GM19035 (cell line): ENCODE measurements at regions not wholly inside any gene's neighbourhood (a gene's known extent, or its start where the extent isn't known, plus 50 kb on each side); places are given as distances from the start of the nearest gene placed in this dataset.
A peak's percentile ranks its signal among the peaks of the same experiment; 100 is the strongest.

Source experiments
- ATAC-seq: cut with Tn5 transposase; IDR thresholded peaks from one replicate; pipeline ENCODE4 v1.9.1; 2021; ENCODE audit not compliant: unreplicated experiment

GRCh38 chr6:90970672-90971071 is 383.8 kb upstream of the MAP3K7 start:
- ATAC-seq = no peak

DNA sequence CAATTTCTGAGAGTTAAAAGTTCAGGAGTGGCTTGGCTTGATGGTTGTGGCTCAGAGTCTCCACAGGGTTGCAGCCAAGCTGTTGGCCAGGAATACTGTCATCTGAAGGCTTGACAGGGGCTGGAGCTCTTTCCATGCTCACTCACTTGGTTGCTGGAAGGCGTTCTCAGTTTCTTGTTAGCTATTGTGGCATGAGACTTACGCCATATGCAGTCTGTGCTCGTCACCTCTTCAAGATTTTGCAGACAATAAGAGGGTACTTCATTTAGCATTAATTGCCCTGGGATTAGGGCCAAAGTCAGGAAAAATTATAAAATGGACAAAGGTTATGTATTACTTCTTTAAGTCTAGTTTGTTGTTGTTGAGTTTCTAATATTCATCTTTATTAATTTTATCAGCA is 380.6 kb upstream of the MAP3K7 start:
- ATAC-seq = no peak

DNA sequence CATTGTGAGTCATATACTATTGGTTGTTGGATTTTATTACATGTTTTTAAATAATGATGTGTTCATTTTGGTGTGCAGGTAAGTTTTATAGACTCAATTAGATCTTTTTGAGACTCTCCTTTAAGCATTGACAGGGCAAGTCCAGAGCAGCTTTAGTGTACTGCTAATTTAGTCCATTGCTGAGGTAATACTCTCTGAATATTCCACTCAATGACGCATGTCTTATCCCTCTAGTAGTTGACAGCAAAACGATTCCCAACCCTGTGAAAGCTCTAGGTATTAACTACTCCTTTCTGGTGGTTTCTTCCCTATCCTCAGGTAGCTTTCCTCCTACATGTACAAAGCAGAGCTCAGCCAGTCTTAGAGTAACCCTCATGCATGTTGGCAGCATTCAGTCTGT is 373.5 kb upstream of the MAP3K7 start:
- ATAC-seq = no peak

DNA sequence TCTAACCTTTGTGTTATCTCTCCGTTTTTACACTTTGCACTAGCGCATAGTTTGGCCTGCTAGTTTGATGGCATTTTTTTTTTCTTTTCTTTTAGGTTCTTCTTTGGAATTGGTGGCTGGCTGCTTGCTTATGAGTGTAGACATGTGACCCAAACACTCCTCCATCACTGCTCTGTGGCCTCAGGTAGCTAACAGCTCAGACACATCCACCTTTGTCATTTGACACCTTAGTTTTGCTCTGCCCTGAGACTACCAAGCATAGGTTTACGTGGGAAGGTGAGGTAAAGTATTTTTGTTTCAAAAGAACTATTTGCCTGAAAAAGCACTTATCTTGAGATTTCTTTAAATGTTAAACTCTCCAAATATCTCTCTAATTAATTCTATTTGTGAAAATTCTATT is 368.4 kb upstream of the MAP3K7 start:
- no peak for ATAC-seq

DNA sequence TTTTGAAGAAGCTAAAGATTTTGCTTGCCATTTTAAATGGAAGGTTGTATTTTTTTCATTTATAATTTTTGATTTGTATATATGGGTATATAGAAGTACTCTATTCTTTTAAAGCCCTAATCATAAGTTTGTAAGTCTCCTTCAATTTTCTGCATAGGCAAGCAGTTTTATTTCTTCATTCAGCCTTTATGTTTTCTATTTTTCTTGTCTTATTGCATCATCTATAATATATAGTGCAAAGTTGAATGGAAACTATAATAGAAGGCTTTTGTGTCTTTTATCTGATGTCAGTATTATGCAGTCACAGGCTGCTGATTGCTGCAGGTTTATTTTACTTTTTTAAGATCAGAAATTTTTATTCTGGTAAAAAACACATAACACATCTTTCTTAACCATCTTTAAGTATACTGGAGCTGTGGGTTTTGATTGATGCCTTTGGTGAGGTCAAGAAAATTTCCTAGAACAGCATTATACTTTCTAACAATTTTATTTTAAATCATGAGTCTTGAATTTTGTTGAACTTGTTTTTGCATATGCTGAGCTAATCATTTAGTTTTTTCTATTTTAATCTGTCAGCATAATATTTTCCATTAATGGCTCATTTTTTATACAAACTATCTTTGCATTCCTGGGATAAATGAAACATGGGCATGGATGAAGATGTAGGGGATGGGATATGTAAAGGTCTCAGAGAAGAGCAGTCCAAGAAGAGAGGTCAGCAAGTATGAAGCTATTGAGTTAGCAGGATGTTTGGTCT is 366.7 kb upstream of the MAP3K7 start:
- ATAC-seq = no peak

DNA sequence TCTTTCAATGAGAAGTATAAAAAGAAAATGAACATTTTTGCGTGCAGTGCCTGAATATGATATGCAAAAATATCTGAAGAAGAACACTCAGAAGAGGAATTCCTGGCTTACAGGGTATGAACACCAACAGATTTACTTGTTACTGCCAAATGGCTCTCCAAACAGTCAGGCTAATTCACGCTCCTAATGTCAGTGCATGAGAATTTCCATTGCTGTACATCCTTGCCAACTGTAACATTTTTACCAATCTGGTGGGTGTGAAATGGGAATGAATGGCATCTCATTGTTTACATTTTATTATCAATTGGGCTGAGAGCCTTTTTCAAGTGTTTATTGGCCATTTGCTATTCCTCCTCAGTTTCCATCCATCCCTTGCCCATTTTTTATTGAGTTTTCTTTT is 365.3 kb upstream of the MAP3K7 start:
- ATAC-seq = no peak

DNA sequence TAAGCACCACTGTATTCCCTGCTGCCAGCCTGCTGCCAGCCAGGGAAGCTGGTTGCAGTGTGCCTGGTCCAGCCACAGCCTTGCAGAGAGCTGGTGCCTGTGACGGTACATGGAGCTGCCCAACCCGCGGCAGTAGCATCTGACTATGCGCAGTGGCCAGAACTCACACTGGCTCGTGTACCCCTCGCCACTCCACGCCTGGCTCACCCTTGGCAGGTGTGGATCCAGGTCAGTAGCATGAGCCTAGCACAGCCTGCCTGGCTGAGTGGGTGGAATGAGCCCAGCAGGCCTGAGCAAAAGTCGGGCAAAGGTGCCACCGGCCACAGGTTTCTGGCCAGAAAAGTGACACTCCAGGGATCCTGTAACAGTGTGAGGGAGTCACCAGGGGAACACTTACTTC is 361.7 kb upstream of the MAP3K7 start:
- no peak for ATAC-seq

GRCh38 chr6:90947184-90948064 is 360.6 kb upstream of the MAP3K7 start:
- no peak for ATAC-seq

GRCh38 chr6:90941885-90942284 is 355.0 kb upstream of the MAP3K7 start:
- ATAC-seq = no peak

- peak; percentile 95 for ATAC-seq
These were observed 354.1 kb upstream of the MAP3K7 start for GRCh38 chr6:90940812-90941481.

DNA sequence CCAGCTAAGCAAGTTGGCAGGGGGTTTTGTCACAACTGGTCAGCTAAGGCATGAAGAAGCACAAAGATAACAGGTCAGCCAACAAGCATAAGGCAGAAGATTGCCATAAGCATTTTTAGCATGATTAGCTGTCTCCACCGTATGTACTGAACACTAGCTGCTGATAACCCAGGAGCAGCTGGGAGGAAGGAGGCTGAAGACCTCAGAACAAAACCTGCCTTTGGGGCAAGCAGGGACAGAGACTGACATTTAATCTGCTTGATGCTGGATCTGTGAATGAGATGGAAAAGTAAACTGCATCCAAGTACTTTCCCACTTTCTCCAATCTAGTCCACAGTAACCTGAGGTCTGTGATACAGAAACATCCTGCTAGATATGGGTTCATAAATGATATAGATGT is 353.0 kb upstream of the MAP3K7 start:
- ATAC-seq = no peak

GRCh38 chr6:90938122-90938521 is 351.2 kb upstream of the MAP3K7 start:
- ATAC-seq = no peak

- no peak for ATAC-seq
These were observed 349.4 kb upstream of the MAP3K7 start for GRCh38 chr6:90936286-90936685.

GRCh38 chr6:90934966-90935365 is 348.1 kb upstream of the MAP3K7 start:
- ATAC-seq = no peak

DNA sequence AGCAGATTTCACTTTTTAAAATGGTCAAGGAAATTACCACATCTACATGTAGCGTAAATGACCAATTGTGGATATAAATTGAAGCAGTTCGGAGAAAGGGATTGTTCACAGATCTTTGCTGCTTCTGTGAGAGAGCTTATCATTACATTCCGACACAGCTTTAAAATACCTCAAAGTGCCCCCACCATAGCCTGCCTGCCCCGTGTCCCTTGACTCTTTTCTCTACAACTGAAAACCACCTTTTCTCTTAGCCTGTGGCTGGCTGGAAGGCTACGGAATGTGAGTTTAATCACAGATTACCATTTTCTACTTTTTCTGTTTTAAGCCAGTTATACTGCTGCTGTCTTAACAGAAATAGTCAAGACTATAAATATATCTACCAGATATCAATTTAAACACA is 347.2 kb upstream of the MAP3K7 start:
- no peak for ATAC-seq

- ATAC-seq = no peak
These were observed 345.5 kb upstream of the MAP3K7 start for GRCh38 chr6:90932351-90932750.

GRCh38 chr6:90928051-90928450 is 341.2 kb upstream of the MAP3K7 start:
- no peak for ATAC-seq

DNA sequence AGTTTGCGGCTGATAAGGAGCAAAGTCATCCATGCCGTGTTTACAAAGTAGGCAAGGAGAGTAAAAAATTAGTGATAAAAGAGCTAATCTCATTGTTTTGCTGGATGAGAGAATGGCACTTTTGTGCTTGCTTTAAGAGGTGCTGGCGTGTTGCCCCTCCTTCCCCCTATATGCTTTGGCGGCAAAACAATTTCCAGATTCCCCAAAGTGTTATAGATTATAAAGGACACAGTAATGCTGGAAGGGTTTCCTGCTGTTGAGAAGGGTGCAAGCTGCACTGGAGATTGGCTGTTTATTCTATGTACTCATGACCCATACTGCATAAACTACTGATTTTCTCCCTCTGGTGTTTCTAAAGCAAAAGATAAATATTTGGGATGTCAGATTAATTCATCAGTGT is 338.9 kb upstream of the MAP3K7 start:
- ATAC-seq = no peak

DNA sequence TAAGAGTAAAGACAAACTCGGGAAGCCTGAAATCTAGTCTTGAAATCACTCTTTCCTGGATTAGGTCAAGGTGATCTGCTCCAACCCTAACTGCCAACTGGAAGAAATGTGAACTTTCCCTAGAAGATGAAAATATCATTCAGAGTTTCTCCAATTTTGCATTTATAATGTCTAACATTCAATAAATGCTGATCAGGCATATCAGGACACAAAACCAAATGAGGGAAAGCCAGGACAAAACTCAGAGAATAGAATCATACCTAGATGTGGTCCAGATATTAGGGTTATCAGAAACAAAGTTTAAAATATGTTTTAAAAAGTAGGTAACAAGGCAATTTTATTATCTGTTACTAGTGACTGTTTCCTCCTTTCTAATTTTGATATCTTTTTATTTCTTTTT is 335.5 kb upstream of the MAP3K7 start:
- no peak for ATAC-seq

DNA sequence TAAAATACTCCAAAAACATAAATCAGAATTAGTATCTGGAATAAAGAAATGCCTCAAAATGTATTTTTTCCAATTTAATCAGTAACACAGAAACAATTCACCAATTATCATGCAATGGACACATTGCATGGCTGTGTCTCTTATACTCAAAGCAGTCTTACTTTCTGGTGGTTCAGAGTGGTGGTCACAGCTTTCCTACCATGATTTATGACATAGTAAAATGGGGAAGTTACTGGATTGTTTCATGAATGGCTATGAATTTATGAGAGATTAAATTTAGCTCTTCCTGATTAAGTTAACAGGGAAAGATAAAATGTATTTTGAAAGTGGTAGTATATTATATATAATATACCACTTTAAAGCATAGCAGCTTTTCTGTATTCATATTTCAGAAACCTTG is 331.5 kb upstream of the MAP3K7 start:
- ATAC-seq = no peak

DNA sequence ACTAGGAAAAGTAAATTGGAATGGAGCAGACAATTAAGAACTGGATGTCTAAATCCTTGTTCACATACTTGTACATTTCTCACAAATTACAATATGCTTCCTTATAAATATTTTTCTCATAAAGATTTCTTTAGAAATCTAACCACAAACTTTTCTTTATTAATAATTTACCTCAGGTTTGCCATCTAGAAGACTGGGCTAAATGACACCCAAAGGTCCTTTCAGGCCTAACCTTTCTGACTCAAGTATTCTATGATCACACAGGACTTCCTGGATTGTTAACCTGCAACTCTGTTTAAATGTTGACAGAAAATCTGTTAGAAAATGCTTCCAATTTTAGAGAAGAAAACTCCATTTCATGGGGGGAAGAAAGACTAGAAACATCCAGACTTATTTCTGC is 330.5 kb upstream of the MAP3K7 start:
- ATAC-seq = no peak

DNA sequence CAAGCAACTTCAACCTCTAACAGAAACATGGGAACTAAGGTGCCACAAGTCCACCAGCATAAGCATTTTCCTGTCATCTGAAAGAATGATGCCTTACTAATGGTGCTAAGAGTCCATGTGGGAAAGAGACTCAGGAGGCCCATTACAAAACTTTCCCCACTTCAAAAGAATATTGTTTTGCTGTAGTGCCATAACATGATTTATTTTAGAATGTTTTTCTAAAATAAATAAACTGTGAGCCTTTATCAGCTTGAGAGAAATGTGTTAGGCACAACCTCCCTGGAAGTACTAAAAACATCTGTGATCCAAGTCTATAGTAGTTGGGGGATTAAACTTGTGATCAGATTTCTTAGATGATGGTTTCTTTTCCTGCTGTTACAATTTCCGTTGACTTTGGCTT is 330.1 kb upstream of the MAP3K7 start:
- no peak for ATAC-seq
